Tongue (tissue), 1 donor: ENCODE measurements at regions not wholly inside any gene's neighbourhood (a gene's known extent, or its start where the extent isn't known, plus 50 kb on each side); places are given as distances from the start of the nearest gene placed in this dataset.
A peak's percentile ranks its signal among the peaks of the same experiment; 100 is the strongest.
"Not testable (repeated sequence)": the region's sequence is repeated elsewhere in the genome, so short reads cannot be mapped to it uniquely, and the experiment has no call there.

Source experiments
- DNase-seq: peaks from one replicate; pipeline ENCODE4 v3.0.0-alpha.2; 2015

- peak; percentile 22 for DNase-seq
These were observed 154.1 kb upstream of the SH3BP4 start for GRCh38 chr2:234797566-234798250.

- no peak for DNase-seq
These were observed 155.7 kb upstream of the SH3BP4 start for GRCh38 chr2:234796045-234796591.

- DNase-seq: peak; percentile 40
These were observed 156.4 kb upstream of the SH3BP4 start for GRCh38 chr2:234795272-234795920.

- no peak for DNase-seq
These were observed 157.0 kb upstream of the SH3BP4 start for GRCh38 chr2:234794866-234795265.

GRCh38 chr2:234793212-234793785 lies 158.5 kb upstream of the SH3BP4 start:
- DNase-seq: no peak

- DNase-seq: no peak
These were observed 159.2 kb upstream of the SH3BP4 start for GRCh38 chr2:234792621-234793022.

- DNase-seq: not testable (repeated sequence)
These were observed 159.7 kb upstream of the SH3BP4 start for GRCh38 chr2:234792096-234792495.

- no peak for DNase-seq
These were observed 161.4 kb upstream of the SH3BP4 start for GRCh38 chr2:234790380-234790779.

GRCh38 chr2:234789556-234790325 lies 162.1 kb upstream of the SH3BP4 start:
- DNase-seq: no peak

GRCh38 chr2:234788841-234789240 lies 163.0 kb upstream of the SH3BP4 start:
- DNase-seq: no peak

GRCh38 chr2:234788381-234788780 lies 163.4 kb upstream of the SH3BP4 start:
- DNase-seq: no peak

- DNase-seq: no peak
These were observed 164.7 kb upstream of the SH3BP4 start for GRCh38 chr2:234787114-234787513.

GRCh38 chr2:234773764-234774409 lies 177.9 kb upstream of the SH3BP4 start:
- DNase-seq: no peak

GRCh38 chr2:234773129-234773528 lies 178.7 kb upstream of the SH3BP4 start:
- DNase-seq: no peak

- DNase-seq: no peak
These were observed 179.1 kb upstream of the SH3BP4 start for GRCh38 chr2:234772733-234773060.

GRCh38 chr2:234771980-234772732 lies 179.7 kb upstream of the SH3BP4 start:
- DNase-seq: peak; percentile 80

GRCh38 chr2:234771176-234771575 lies 180.6 kb upstream of the SH3BP4 start:
- no peak for DNase-seq

GRCh38 chr2:234770715-234771141 lies 181.1 kb upstream of the SH3BP4 start:
- DNase-seq: no peak

- DNase-seq: peak; percentile 91
These were observed 181.7 kb upstream of the SH3BP4 start for GRCh38 chr2:234770031-234770506.

GRCh38 chr2:234768608-234769196 lies 183.1 kb upstream of the SH3BP4 start:
- DNase-seq: peak; percentile 26

- no peak for DNase-seq
These were observed 186.5 kb upstream of the SH3BP4 start for GRCh38 chr2:234765279-234765678.
